ENCODE measurements at regions not wholly inside any gene's neighbourhood (a gene's known extent, or its start where the extent isn't known, plus 50 kb on each side); places are given as distances from the start of the nearest gene placed in this dataset.

- TF ChIP-seq CTCF (IDR thresholded peaks at IDR 0.05) = no peak
- no peak for TF ChIP-seq POLR2A (IDR thresholded peaks at IDR 0.05)
- no peak for TF ChIP-seq EP300 (IDR thresholded peaks at IDR 0.05)
Measured at GRCh38 chr9:24620741-24621140, 75.0 kb upstream of the IZUMO3 start.
